GM21619 (cell line): ENCODE measurements at regions not wholly inside any gene's neighbourhood (a gene's known extent, or its start where the extent isn't known, plus 50 kb on each side); places are given as distances from the start of the nearest gene placed in this dataset.
"Not testable (repeated sequence)": the region's sequence is repeated elsewhere in the genome, so short reads cannot be mapped to it uniquely, and the experiment has no call there.

Experiments used
- ATAC-seq: cut with Tn5 transposase; IDR thresholded peaks from one replicate; pipeline ENCODE4 v1.9.1; 2021; ENCODE audit not compliant: unreplicated experiment

DNA sequence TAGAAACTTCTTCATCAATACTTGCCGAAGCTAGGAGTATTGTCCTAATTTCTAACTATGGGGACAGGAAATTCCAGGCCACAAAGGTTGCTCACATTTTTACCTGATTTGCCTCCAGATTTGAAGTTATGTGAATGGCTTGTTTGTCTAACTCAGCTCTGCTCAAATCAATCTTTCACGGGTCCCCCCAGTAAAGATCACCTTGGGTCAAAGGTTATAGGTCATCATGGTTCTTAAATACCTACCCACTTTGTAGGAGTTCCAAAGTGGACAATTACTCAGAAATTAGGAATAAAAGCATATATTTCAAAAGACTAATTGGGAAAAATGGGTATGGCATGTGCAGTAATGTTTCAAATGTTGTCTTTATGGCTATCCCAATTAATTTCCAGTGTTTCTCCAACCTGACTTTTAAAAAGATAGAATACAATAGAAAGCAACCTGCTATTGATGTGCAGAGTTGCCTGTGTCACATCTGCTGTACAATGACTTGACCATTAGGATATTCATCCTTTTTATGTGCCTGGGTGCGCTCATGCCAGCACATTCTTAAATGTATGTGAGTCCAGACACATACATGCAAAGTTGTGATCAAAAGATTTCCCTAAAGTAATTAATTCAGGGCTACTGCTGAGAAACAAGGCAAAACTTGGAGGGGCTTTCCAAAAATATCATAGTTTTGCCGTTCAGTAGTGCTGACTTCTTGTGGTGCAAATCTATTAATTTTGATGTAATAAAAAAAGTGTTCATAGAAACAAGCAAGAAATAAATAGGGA, 126.1 kb downstream of the MYCN start:
- ATAC-seq, result no peak

DNA sequence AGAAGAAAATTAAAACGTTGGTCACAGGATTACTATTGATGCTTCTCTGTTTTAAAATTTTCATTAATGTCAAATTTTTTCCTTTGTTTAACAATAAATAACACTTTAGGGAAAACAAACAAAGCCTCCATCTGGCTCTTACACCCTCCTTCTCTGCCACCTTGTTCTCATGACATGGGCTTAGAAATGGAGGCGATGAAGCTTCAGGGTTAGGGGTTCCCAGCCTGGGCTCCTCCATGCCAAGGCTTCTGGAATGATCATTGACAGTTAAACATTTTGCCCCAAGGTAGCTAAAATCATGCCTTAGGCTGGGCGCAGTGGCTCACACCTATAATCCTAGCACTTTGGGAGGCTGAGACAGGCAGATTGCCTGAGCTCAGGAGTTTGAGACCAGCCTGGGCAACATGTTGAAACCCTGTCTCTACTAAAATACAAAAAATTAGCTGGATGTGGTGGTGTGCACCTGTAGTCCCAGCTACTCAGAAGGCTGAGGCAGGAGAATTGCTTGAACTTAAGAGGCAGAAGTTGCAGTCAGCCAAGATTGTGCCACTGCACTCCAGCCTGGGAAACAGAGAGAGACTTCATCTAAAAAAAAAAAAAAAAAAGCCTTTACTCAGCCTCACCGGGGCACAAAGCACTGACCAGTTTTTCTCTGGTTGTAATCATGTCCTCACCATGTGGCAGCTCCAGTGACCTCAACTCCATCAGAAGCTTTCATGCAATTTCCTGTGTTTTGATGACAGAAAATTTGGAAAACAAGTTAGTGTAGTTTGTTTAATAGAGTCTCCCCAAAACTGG, 125.1 kb downstream of the MYCN start:
- not testable (repeated sequence) for ATAC-seq

DNA sequence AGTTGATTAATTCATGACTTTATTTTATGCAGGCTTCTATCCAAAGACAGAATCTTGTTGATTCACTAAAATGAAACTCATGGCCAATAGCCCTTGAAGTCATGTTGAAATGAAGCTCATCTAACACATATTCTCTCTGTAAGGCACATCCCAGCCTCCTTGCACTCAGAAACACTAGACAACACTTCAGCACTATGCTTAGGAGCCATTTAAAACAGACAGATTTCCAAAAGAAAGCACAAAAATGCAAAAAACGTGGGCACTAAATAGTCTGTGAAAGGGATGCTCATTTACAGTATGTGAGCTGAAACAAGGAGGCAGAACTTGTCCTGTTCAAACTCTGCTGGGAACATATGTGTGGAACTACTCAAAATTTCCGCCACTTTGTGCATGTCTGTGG, 124.4 kb downstream of the MYCN start:
- ATAC-seq, result no peak

DNA sequence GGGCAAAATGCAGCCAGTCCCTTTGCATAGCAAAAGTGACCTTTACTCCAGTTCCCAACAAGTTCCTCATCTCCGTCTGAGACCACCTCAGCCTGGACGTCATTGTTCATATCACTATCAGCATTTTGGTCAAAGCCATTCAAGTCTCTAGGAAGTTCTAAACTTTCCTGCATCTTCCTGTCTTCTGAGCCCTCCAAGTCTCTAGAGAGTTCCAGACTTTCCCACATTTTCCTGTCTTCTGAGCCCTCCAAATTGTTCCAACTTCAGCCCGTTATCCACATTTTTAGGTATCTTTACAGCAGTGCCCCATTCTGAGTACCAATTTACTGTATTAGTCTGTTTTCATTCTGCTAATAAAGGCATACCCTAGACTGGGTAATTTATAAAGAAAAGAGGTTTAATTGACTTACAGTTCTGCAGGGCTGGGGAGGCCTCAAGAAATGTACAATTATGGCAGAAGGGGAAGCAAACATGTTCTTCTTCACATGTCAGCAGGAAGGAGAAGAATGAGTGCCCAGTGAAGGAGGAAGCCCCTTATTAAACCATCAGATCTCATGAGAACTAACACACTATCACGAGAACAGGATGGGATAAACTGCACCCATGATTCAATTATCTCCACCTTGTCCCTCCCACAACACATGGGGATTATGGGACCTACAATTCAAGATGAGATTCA, 123.7 kb downstream of the MYCN start:
- no peak for ATAC-seq

DNA sequence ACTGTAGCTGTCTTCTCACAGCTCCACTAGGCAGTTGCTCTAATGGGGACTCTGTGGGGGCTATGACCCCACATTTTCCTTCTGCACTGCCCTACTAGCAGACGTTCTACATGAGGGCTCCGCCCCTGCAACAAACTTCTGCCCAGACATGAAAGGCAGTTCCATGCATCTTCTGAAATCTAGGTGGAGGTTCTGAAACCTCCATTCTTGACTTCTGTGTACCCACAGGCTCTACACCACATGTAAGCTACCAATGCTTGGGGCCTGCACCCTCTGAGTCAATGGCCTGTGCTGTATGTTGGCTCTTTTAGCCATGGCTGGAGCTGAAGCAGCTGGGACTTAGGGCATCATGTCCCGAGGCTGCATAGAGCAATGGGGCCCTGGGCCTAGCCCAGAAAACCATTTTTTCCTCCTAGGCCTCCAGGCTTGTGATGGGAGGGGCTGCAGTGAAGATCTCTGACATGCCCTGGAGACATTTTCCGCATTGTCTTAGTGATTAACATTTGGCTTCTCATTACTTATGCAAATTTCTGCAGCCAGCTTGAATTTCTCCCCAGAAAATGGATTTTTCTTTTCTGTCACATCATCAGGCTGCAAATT, 123.0 kb downstream of the MYCN start:
- ATAC-seq, result no peak

DNA sequence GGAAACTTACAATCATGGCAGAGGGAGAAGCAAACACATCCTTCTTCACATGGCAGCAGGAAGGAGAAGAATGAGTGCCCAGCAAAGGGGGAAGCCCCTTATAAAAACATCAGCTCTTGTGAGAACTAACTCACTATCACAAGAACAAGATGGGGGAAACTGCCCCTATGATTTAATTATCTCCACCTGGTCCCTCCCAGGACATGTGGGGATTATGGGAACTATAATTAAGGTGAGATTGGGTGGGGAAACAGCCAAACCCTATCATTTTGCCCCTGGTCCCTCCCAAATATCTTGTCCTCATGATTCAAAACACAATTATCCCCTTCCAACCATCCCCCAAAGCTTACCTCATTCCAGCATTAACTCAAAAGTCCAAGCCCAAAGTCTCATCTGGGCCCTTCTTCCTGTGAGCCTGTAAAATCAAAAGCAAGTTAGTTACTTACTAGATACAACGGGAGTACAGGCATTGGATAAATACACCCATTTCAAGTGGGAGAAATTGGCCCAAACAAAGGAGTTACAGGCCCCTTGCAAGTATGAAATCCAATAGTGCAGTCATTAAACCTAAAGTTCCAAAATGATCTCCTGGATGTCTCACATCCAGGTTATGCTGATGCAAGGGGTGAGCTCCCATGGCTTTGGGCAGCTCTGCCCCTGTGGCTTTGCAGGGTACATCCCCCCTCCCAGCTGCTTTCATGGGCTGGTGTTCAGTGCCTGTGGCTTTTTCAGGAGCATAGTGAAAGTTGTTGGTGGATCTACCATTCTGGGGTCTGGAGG, 122.3 kb downstream of the MYCN start:
- ATAC-seq, result no peak

DNA sequence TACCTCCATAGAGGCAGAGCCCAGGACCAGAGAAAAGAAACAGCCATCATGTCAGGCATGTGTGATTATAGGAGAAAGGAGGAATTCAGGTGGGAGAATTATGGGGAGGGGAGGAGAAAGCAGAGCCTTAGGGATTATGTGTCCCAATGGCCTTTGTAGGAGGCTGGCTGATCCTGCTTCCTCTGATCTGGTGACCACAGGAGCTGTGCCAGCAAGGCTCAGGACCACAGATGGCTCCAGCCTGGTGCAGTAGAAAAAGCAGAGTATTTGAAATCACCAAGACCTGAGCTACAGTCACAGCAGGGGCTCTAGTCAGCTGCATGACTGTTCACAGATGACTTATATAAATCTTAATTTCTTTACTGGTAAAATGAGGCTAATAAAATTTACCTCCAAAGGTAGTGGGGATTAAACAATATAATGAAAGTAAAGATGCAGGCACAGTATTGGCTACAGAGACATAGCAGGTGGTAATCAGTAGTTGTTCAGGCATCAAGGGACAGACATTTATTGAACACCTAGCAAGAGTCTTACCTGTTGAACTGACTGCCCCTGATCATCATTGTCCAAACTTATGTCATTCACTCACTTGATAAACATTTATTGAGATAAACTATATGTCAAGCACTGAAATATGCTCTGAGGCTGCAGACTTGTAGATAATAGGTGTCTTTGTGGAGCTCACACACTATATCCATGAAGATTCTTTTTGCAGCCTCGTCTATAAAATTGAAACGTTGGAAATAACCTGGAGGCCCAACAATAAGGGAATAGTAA, 121.3 kb downstream of the MYCN start:
- no peak for ATAC-seq

DNA sequence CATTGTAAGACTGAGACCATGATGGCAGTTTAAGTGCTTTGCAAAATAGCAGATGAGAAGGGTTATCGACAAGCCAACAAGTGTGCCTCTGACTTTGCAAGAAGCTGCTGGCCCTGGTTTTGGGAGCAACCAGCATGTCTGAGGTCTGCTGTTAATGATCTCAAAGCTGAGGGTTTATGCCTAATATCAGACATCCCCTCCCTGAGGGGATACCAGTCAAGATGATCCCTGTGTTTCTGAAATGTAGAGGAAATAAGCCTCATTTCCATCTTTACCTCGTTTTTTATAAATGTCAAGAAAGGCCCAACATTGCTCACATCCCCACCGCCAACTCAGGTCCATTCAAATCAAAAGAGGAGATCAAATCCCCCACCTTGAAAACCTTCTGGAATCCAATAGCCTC, 120.6 kb downstream of the MYCN start:
- ATAC-seq, result no peak

DNA sequence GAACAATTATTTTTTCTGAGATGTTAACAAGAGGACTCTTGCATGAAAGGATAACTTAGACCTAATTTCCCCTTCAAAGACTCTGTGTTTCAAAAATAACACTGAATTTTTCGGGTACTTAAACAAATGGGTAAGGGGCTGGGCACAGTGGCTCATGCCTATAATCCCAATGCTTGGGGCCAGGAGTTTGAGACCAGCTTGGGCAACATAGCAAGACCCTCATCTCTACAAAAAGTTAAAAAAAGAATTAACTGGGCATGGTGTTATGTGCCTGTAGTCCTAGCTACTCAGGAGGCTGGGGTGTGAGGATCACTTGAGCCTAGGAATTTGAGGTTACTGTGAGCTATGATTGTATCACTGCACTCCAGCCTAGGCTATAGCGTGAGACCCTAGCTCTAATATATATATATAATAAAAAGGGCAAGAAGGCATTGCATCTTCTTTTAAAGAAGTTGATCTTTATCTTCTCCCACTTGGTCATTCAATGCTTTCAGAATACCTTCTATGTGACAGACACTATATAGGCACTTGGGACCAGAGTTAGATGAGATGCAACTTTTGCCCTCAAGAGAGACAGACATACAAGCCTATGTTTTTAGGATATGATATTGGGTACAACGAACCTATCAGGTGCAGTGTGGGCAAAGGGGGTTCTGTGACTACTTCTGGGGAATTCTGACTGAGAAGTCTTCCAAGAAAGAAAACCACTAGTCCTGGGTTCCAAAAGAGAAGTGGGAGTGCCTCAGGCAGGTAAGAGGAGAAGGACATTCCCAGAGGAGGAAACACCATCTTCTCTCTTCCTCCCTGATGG, 120.0 kb downstream of the MYCN start:
- ATAC-seq, result no peak

DNA sequence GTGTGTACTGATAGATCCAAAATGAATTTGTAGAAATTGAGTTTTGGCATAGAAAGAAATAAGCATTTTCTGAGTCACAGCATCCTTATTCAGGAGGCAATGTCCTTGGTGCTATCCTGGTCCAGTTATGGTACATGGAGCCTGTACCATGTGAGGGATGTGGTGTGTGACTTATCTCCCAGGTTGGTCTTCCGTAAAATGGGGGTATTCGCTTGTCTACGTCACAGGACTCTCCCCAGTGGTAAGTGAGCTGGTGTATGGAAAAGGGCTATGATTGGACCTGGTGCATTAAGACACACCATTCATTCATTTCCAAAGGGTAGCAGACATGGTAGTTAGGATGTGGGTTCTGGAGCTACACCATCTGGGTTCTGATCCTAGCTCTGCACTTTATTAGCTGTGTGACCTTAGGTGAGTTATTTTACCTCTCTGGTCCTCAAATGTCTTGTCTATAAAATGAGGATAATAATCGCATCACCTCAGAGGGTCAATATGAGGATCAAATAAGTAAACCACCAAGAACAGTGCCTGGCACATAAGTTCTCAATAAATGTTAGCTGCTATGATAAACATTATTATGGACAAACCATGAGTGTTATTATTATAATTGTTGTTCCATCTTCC, 119.2 kb downstream of the MYCN start:
- no peak for ATAC-seq

DNA sequence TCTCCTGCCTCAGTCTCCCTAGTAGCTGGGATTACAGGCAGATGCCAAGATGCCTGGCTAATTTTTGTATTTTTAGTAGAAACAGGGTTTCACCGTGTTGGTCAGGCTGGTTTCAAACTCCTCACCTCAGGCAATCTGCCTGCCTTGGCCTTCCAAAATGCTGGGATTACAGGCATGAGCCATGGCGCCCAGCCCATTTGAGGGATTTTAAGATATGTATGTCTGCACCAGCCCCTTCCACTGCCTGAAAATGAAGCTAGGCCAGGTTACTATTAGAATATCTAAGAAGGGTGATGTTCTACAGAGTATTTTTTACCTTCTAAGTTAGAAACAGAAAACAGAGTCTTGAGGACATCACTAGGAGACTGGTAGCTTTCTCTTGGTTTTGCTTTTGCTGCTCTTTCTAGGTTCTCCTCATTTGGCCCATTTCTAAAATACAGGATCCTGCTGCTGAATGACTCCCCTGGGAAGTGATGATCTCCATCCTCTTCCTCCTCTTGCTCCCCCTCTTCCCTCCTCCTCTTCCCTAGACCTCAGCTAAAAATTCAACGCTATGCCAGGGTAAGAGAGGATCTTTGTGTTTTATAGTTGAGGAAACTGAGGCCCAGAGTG, 118.5 kb downstream of the MYCN start:
- no peak for ATAC-seq

DNA sequence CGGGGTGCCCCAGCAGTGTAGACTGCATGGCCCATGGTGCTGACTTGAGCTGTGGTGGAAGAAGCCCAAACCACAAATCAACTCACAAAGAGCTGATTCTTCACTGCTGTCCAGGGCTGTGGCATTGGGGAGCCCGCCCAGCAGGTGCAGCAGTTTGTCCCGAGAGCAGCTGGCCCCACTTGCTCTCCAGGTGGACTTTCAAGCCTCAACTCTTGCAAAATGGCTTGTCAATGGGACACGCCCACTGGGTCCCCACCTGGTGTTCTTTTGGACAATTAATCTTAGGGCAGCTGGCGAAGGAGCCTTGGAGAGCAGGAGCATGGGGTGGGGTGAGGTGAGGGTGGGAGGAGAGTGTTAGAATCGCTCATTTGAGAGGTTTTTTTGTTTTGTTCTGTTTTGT, 117.9 kb downstream of the MYCN start:
- no peak for ATAC-seq

DNA sequence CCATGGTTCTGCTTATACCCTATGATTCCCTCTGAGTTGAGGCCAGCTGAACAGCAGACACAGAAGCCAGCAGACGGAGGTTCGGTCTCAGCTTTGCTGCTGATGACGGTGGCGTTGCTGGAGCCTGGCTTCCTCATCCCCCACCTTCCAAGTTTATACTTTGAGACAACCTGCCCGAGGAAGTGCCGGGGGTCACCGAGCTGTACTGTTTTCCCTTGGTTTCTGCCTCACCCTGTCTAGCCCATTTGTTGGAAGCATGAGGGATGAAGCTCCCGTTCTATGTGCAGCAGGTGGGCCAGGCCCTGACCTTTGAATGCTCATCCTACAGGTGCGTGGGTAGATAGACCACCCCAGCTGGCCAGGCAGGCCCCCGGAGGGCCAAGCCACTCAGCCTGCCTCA, 117.3 kb downstream of the MYCN start:
- ATAC-seq, result no peak

DNA sequence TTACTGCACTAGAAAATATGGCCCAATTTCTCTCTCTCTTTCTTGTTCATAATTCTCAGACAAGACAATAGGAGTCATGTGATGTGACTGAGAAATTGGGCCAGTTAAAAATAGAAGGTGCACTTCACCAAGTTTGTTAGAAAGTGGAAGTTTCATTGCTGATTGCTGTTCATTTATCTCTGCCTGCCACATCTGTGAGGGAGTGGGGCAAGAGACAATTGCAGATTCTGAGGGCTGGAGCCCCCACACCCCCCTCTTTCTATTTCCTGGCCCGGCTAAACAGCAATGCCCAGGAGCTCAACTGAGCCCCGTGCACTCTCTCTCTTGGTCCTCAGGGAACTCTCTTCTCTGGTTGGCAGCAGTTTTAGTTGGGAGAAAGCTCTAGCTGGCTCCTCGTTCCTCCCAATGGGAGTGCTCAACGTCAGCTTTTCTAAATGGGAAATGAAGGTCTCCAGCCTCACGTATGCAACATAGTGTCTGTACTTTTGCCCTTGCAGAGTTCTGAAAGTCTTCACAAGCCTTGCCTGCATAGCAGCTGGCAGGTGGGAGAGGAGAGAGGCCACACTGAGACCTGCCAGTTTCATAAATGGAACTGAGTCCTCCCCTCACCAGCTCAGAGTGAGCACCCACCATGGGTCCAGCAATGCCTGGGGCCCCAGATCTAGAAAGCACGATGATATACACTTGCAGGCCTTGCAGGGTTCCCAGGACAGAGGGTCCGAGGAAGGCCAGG, 115.7 kb downstream of the MYCN start:
- peak; percentile 88 for ATAC-seq

DNA sequence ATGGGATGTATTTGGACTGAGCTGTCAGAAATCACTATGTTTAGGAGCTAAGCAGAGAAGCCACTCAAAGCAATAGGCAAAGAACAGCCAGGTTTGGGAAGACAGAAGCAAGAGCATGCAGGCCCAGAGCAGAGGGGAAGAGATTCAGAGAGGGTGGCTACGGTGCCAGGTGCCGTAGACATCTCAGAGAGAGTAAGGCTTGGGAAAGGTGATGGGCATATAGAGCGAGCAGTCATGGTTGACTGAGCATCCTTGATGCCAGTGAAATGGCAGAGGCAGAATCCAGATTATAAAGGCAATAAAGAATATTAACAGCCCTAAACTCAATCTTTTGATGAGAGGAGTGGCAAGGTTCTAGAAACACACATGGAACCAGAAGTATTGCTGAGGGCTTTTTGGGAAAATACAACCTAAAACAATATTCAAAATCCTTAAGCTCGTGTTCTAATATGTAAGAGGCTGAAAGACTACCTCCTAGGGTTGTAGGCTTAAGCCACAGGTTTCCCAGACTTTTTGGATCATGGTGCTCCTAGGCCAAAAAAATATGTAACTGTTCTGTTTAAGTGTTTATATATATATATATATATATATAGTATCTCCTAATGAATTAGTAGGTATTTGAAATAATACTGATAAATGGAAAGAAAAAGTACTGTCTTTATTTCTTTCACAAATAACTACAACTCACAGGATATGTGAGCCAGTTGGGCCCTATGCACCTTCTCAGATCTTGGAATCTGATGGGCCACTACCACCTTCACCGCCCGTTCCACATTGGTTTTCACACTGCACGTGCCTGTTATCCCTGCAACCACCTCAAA, 113.3 kb downstream of the MYCN start:
- no peak for ATAC-seq

DNA sequence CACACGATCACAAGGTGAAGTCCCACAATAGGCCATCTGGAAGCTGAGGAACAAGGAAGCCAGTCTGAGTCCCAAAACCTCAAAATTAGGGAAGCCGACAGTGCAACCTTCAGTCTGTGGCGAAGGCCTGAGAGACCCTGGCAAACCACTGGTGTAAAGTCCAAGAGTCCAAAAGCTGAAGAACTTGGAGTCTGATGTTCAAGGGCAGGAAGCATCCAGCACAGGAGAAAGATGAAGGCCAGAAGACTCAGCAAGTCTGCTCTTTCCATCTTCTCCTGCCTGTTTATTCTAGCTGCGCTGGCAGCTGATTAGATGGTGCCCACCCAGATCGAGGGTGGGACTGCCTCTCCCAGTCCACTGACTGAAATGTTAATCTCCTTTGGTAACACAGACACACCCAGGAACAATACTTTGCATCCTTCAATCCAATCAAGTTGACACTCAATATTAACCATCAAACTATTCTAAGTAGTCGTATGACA, 112.3 kb downstream of the MYCN start:
- not testable (repeated sequence) for ATAC-seq
